GM18511 (cell line): ENCODE measurements at regions not wholly inside any gene's neighbourhood (a gene's known extent, or its start where the extent isn't known, plus 50 kb on each side); places are given as distances from the start of the nearest gene placed in this dataset.

ENCODE experiments used
- ATAC-seq: cut with Tn5 transposase; IDR thresholded peaks from one replicate; pipeline ENCODE4 v1.9.1; 2021; ENCODE audit warnings: mild to moderate bottlenecking, moderate library complexity; ENCODE audit not compliant: unreplicated experiment

DNA sequence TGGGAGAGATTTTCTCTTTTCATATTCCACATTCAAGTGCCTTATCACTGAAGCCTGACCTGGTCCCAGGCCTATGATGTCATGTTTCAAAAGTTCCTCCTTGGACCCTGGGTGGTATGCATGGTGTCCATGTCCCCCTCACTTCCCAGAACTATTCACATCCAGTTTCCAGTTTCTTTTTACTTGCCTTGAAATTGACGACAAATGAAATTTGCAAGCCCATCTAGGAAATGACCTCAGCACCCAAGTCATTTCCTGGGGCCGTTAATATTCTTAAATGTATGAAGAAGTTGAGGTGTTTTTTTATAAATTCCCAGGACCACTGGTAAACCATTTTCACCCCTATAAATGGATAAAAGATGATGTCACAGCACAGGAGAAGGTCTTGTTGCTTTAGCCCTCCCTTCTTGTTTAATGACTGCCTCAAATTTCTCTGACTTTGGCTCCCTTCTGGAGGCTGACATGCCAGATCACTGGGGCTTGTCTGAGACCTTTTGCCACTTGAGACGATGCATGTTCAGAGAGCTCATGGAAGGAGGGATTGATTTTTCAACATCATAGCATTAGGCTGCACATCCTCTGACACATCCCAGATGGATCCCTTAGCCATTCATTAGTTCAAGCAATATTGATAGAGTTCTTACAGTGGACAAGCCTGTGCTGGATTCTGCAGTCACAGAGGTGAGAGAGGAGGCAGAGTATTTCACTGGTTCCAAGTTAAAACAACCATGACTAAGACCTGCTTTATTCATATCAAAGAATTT lies 221.3 kb downstream of the PLPP3 start:
- ATAC-seq, result no peak

DNA sequence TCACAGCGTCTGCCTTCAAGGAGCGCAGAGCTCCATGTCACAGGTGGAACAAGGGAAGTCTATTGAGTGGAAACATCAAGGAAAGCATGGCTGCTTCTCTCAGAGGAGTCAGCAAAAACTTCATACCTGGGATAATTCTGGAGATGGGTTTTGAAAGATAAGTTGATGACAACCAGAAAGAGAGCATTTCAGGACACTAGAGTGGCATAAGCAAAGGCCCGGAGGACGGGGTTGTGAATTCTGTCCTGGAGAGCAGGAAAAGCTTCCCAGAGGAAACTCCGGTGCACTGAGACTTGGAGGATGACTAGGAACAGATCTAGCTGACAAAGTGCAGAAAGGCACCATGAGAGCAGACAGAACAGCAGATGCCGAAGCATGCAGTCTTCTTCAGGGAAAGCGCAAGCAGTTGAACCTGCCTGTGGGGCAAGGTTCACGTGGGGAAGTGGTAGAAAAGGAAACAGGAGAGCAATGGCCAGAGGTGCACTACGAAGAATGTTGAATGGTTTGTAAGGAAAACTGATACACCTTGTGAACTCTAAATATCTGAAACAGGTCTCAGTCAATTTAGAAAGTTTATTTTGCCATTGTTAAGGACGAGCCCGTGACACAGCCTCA lies 222.9 kb downstream of the PLPP3 start:
- no peak for ATAC-seq

GRCh38 chr1:56355918-56356317 lies 223.4 kb downstream of the PLPP3 start:
- no peak for ATAC-seq

DNA sequence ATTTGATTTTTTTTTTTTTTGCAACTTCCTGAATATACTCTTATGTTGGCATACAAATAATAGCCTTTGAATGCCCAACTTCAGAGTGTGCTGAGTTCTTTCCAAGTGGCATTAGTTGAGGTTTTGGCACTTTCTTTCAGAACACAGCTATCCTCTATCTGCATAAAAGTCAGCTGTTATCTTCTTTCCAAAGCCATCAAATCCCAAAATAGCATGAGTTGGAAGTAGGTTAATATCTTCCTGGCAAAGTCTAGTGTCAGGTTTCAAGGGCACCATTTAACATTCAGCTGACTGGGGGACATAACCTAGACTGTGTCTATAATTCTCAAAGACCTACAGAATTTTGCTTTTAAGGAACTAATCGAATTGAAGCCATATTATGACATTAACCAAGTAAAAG lies 223.9 kb downstream of the PLPP3 start:
- ATAC-seq, result no peak

- no peak for ATAC-seq
Measured at GRCh38 chr1:56345831-56346230, 233.5 kb downstream of the PLPP3 start.

DNA sequence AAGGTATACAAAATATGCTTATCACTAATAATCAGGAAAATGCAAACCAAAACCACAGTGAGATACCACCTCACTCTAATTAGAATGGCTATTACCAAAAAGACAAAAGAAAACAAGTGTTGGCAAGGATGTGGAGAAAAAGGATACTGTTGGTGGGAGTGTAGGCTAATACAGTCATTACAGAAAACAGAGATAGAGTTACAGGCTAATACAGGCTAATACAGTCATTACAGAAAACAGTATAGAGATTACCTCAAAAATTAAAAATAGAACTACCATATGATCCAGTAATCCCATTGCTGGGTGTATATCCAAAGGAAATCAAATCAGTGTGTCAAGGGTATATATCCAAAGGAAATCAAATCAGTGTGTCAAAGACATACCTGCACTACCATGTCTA lies 238.4 kb downstream of the PLPP3 start:
- ATAC-seq, result no peak

GRCh38 chr1:56339786-56340465 lies 239.4 kb downstream of the PLPP3 start:
- ATAC-seq, result no peak

- no peak for ATAC-seq
Measured at GRCh38 chr1:56339093-56339492, 240.3 kb downstream of the PLPP3 start.

- no peak for ATAC-seq
Measured at GRCh38 chr1:56336982-56337381, 242.4 kb downstream of the PLPP3 start.

GRCh38 chr1:56335394-56335793 lies 244.0 kb downstream of the PLPP3 start:
- ATAC-seq, result no peak

DNA sequence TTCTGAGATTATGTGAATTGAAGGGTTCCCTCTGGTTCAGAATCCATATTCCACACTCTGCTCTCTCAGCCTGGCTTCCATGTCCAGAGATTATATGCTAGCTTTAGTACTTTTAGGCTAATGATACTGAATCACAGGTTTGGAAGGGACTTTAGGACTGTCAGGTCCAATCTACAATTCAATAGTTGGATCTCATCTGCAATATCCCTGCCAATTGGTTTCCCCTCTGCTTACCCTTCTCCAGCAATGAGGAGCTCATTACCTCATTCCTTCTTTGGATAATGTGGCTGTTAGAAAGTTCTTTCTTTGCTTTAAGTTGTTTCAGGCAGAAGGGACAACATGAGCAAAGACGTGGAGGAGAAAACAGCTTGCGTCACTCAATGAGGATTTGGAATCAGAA lies 245.3 kb downstream of the PLPP3 start:
- ATAC-seq, result no peak

DNA sequence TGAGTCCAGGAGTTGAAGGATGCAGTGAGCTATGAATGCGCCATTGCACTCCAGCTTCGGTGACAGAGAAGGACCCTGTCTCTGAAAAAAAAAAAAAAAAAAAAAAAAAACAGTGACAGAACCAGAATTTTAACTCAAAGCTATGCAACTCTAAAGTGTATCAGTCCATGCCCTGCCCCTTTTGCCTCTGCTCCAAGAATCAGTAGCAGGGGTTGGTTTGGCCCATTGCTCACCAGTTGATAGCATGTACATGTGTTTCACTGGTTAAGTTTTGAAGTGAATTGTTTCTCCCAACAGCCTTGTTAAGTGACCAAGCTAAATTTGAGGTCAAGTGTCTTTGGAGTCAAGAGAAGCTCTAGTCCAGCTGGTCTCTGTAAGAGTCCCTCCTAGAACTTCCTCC lies 245.9 kb downstream of the PLPP3 start:
- no peak for ATAC-seq

GRCh38 chr1:56331892-56332567 lies 247.3 kb downstream of the PLPP3 start:
- no peak for ATAC-seq

DNA sequence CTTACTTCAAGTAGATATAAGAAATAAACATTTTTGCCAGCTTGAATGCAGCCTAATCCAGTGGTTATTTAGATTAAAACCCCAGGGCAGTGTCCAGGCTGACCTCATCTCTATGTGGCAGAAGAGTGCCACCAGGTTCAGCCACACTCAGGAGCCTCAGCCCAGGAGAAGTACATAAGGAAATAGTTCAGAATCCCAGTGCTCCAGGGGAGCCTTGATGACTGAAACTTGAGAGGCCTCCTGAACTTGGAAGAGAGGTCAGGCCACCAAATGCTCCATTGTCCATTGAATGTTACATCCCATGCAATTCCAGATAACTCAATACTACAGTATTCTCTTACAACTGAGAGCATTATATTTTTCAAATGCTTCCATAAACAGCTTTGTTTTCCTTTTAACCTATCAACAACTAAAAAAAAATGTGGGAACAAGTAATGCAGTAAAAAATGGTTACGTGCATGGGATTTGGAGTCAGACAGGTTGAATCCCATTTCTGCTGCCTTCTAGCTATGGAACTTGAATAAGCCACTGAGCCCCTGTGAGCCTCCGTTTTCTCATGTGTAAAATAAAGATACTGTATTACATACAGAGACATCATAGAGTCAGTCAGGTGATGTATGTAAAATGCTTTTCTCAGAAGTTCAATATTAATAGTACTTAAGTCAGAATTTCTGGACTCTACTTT lies 248.0 kb downstream of the PLPP3 start:
- no peak for ATAC-seq

- peak; percentile 88 for ATAC-seq
Measured at GRCh38 chr1:56330391-56331026, 248.9 kb downstream of the PLPP3 start.

- no peak for ATAC-seq
Measured at GRCh38 chr1:56329970-56330369, 249.4 kb downstream of the PLPP3 start.

DNA sequence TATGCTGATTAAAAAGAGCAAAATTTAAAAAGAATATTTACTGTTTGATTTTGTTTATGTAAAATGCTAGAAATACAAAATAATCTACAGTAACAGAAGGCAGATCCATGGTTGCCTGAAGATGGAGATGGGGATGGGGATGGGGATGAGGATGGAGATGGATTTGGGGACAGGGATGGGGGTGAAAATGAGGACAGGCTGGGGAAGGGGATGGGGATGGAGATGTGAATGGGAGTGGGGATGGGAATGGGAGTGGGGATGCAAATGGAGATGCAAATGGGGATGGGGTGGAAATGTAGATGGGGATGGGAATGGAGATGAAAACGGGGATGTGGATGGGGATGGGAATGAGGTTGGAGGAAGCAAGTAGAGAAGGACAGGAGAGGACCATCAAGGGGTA lies 252.2 kb downstream of the PLPP3 start:
- no peak for ATAC-seq

DNA sequence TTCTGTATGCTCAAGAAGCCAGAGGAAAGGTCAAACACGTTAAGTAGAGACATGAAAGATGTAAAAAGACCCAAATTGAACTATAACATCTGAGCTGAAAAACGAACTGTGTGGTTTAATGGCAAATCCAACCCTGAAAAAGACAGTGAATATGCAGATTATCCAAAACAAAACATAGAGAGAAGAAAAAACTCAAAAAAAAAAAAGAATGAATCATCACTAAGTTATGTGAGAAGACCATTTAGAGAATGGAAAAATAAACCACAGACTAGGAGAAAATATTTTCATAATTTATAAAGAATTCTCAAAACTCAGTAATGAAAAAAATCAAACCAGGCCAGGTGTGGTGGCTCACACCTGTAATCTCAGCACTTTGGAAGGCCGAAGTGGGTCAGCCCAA lies 253.3 kb downstream of the PLPP3 start:
- no peak for ATAC-seq

DNA sequence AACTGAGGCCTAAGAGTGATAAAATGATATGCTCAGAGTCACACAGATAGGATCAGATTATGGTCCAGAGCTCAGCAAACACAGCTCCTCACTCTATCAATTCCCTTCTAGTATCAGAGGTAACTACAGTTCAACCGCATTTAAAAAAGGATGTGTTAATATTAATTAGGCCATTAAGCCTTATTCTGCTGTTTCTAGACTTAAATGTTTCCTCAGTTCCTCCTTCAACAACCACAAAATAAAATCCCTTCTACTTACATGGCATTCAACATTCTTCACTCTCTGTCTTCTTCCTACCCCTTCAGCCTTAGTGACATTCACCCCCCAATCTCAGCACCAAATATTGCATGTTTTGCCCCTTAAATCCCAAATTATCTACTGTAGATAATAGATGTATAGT lies 254.9 kb downstream of the PLPP3 start:
- ATAC-seq, result no peak

DNA sequence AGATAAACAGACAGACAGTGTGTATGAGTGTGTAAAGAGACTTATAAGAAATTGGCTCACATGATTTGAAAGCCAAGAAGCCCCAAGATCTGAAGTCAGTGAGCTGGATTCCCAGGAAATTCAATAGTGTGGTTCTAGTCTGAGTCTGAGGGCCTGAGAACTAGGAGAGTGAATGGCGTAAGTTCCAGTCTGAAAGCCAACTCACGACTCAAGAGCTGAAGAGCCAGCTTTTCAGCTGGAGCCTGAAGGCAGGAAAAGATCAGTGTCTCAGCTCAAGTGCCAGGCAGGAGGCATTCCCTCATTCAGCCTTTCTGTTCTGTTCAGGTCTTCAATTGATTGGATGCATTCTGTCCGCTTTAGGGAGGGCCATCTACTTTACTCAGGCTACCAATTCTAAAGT lies 257.2 kb downstream of the PLPP3 start:
- no peak for ATAC-seq

- no peak for ATAC-seq
Measured at GRCh38 chr1:56321150-56321490, 258.2 kb downstream of the PLPP3 start.
